Glutamatergic neuron (in vitro differentiated cells): ENCODE measurements at regions not wholly inside any gene's neighbourhood (a gene's known extent, or its start where the extent isn't known, plus 50 kb on each side); places are given as distances from the start of the nearest gene placed in this dataset.

Source experiments
- DNase-seq: peaks from one replicate; pipeline ENCODE4 v3.0.0; 2022
- H3K27ac Mint-ChIP-seq: one replicate; pipeline ENCODE4 v1.8.0; 2020; ENCODE audit warnings: mild to moderate bottlenecking, mixed read lengths, inconsistent platforms; ENCODE audit not compliant: unreplicated experiment
- H3K27me3 Mint-ChIP-seq: one replicate; pipeline ENCODE4 v1.8.0; 2020; ENCODE audit warnings: mild to moderate bottlenecking, moderate library complexity, mixed read lengths, inconsistent platforms; ENCODE audit not compliant: unreplicated experiment
- H3K36me3 Mint-ChIP-seq: one replicate; pipeline ENCODE4 v1.8.0; 2020; ENCODE audit warnings: mild to moderate bottlenecking, mixed read lengths, inconsistent platforms; ENCODE audit not compliant: unreplicated experiment
- H3K4me1 Mint-ChIP-seq: one replicate; pipeline ENCODE4 v1.8.0; 2020; ENCODE audit warnings: mild to moderate bottlenecking, low read depth, mixed read lengths, inconsistent platforms; ENCODE audit not compliant: unreplicated experiment
- H3K4me3 Mint-ChIP-seq: one replicate; pipeline ENCODE4 v1.8.0; 2020; ENCODE audit warnings: mild to moderate bottlenecking, mixed read lengths, inconsistent platforms; ENCODE audit not compliant: unreplicated experiment
- H3K9me3 Mint-ChIP-seq: one replicate; pipeline ENCODE4 v1.8.0; 2020; ENCODE audit warnings: mild to moderate bottlenecking, moderate library complexity, mixed read lengths, inconsistent platforms; ENCODE audit not compliant: unreplicated experiment
- TF ChIP-seq, protein P1 (sequence below): fragments of 200-600 bp; sonication (generic); IDR thresholded peaks from one replicate; pipeline ENCODE4 v1.5.0; 2021; ENCODE audit not compliant: partially characterized antibody, unreplicated experiment

DNA sequence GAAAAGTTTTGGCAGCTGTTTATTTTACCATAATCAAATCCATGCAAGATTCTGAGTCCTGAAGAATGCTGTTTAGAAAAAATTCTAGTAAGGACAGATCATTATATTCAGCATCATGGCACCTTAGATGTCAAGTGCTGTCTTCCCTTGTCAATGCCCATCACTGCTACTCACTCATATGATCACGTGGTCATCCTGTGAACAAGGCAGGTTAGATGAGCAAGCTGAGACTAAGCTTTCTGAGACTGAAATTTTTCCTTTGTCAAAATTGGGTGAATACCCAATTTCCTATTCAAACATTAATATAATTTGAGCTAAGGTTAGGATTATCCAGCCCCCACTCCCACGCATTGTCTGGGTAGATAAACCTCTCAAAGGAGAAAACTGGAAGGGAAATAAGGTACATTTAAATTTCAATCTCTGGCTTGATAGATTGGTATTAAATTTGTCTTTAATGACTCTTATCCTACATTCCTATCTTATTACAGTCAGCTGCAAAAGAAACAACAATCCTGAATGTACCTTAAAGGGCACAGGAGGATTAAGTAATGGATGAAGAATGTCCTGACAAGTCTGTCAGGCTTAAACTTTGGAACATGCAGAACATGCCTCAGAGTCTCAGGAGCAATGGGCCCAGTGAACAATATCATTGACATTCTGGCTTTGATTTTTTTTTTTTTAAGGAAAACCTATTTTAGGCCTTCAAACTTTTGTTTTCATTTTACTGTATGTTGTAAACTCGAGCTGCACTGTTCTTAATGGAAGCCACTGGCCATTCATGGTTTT lies 148.7 kb upstream of the RANBP3L start:
- H3K27ac Mint-ChIP-seq: no peak overlapping the region
- no peaks in the 10 kb centered on the region for H3K4me1 Mint-ChIP-seq
- no peaks in the 10 kb centered on the region for H3K36me3 Mint-ChIP-seq
- peaks cover 2% of the 10 kb centered on the region for H3K27me3 Mint-ChIP-seq
- DNase-seq: no peak
- no peak overlapping the region for H3K4me3 Mint-ChIP-seq
- TF ChIP-seq, protein P1, sequence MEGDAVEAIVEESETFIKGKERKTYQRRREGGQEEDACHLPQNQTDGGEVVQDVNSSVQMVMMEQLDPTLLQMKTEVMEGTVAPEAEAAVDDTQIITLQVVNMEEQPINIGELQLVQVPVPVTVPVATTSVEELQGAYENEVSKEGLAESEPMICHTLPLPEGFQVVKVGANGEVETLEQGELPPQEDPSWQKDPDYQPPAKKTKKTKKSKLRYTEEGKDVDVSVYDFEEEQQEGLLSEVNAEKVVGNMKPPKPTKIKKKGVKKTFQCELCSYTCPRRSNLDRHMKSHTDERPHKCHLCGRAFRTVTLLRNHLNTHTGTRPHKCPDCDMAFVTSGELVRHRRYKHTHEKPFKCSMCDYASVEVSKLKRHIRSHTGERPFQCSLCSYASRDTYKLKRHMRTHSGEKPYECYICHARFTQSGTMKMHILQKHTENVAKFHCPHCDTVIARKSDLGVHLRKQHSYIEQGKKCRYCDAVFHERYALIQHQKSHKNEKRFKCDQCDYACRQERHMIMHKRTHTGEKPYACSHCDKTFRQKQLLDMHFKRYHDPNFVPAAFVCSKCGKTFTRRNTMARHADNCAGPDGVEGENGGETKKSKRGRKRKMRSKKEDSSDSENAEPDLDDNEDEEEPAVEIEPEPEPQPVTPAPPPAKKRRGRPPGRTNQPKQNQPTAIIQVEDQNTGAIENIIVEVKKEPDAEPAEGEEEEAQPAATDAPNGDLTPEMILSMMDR: no peak
- no peaks in the 10 kb centered on the region for H3K9me3 Mint-ChIP-seq

DNA sequence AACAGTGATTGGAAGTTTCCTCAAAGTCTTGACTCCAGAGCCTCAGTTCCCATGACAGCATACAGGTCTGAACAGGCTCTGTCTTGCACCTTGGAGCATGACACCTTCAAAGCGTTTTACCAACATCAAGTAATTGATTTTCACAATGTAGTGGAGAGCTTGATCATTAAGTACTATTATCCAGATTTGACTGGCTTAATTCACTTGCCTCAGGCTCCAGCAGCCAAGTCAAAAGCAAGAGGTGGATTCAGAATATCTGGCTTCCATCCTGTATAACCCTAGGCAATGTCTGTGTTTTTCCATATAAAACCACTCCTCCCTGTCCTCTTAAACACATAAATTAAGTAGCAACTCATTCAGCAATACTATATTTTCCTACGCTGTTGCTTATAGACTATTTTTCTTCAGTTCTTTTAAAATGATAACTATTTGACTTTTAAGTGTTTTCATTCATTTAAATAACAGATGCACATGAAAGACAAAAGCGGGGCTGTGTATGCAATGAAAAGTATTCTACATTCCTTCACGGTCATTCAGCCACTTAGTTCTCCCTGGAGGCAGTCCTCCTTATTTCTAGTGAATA lies 150.8 kb upstream of the RANBP3L start:
- TF ChIP-seq, protein P1: no peak
- Mint-ChIP-seq H3K27me3 (peaks cover 2% of the 10 kb centered on the region), H3K36me3 (no peaks in the 10 kb centered on the region), H3K9me3 (no peaks in the 10 kb centered on the region), H3K4me1 (no peaks in the 10 kb centered on the region), H3K27ac (no peak overlapping the region), H3K4me3 (no peak overlapping the region)
- DNase-seq: no peak

DNA sequence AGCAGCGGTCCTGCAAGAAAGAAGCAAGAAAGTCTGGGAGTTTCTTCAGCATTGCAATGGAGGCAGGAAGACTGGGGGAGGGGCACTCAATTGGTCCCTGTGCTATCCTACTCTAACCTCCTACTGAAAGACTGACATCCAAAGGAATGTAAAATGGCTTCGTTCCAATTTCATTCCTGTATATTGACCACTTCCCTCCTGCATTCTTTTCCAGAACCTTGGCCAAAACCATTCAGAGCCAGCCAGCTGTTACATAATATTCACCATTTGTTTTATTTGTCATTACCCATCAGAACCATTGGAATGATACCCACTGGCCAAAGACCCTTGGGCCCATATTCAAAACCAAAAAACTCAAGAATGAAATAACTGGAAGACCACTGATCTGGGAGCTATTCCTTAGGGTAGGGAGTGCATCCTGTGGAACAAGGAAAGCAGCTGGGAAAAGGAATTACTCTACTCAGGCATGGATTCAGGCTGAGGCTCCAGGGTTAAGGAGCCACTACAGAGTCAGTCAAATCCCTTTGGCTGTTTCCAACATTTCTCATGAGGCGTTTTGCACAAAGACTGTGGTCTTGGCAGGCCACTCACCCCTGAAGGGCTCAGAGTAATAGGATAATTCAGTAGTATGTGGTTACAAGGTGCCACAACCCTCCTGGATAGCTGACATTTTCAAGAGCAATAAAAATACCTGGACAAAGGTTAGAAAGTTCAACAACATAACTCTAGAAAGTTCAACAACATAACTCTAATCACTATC lies 148.7 kb upstream of the SLC1A3 start:
- Mint-ChIP-seq H3K4me1 (peaks cover under 1% of the 10 kb centered on the region), H3K36me3 (no peaks in the 10 kb centered on the region), H3K27ac (no peak overlapping the region), H3K9me3 (no peaks in the 10 kb centered on the region), H3K4me3 (no peak overlapping the region), H3K27me3 (no peaks in the 10 kb centered on the region)
- TF ChIP-seq, protein P1: no peak
- DNase-seq: no peak

DNA sequence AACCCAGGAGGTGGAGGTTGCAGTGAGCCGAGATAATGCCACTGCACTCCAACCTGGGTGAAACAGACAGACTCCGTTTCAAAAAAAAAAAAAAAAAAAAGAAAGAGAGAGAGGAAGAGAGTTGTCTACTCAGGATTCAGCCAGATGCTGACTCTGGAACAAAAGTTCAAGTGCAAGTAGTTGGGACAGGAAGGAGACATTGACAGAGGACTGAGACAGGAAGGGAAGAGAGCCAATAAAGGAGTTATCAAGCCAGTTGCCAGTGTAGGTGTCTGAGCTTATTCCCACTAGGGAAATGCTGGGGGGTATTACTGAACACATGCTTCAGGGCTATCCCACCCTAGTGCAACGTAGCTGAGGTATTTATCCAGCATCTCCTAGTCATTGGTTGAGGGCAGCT lies 147.7 kb upstream of the SLC1A3 start:
- H3K36me3 Mint-ChIP-seq: no peaks in the 10 kb centered on the region
- H3K27me3 Mint-ChIP-seq: no peaks in the 10 kb centered on the region
- TF ChIP-seq, protein P1: no peak
- peaks cover 3% of the 10 kb centered on the region for H3K4me1 Mint-ChIP-seq
- no peak overlapping the region for H3K4me3 Mint-ChIP-seq
- H3K9me3 Mint-ChIP-seq: no peaks in the 10 kb centered on the region
- H3K27ac Mint-ChIP-seq: no peak overlapping the region
- no peak for DNase-seq
